ENCODE measurements at regions not wholly inside any gene's neighbourhood (a gene's known extent, or its start where the extent isn't known, plus 50 kb on each side); places are given as distances from the start of the nearest gene placed in this dataset.

GRCh38 chr3:159008401-159008800, 206.5 kb downstream of the MFSD1 start:
- Histone ChIP-seq H3K27ac (no peak overlapping the region), H3K9ac (ENCODE audit: insufficient read length) (no peak overlapping the region), H3K9me3 (ENCODE audit: low read depth, low read length) (no peaks in the 10 kb centered on the region), H3K36me3 (ENCODE audit: insufficient read depth, low read length) (no peaks in the 10 kb centered on the region), H3K4me3 (no peak overlapping the region)
- no peak for DNase-seq (ENCODE audit: low read depth, low spot score)
- TF ChIP-seq FOXP2 (optimal IDR thresholded peaks at IDR 0.05; ENCODE audit: control extremely low read depth, extremely low read length, insufficient read depth) (no peak), POLR2AphosphoS5 (IDR thresholded peaks at IDR 0.05; ENCODE audit: borderline replicate concordance, low read depth, low read length) (no peak), EZH2 (IDR thresholded peaks at IDR 0.05) (no peak)

DNA sequence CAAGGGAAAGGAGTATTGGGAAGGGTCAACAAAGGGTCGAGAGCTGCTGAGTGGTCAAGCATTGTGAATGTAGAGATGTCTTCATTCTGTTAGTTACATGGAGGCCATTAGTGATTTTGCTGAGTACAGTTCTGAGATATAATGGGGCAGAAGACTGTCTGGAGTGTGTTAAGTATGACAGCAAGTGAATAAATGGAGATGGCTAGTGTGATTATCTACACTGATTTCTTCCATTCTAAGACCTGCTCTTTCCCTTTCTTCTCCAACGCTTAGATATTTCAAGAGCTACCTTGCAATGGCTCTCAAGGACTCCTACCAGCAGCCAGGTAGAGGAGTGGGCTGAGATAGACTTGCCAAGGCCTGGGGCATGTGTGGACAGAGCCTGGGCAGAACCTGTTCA, 216.5 kb downstream of the MFSD1 start:
- no peak overlapping the region for H3K9ac ChIP-seq (ENCODE audit: insufficient read length)
- TF ChIP-seq FOXP2 (optimal IDR thresholded peaks at IDR 0.05; ENCODE audit: control extremely low read depth, extremely low read length, insufficient read depth) (no peak), EZH2 (IDR thresholded peaks at IDR 0.05) (no peak), POLR2AphosphoS5 (IDR thresholded peaks at IDR 0.05; ENCODE audit: borderline replicate concordance, low read depth, low read length) (no peak)
- DNase-seq (ENCODE audit: low read depth, low spot score) = no peak
- no peak overlapping the region for H3K4me3 ChIP-seq
- H3K9me3 ChIP-seq (ENCODE audit: low read depth, low read length) = no peaks in the 10 kb centered on the region
- H3K36me3 ChIP-seq (ENCODE audit: insufficient read depth, low read length) = no peaks in the 10 kb centered on the region
- no peak overlapping the region for H3K27ac ChIP-seq

GRCh38 chr3:159025733-159026132, 223.9 kb downstream of the MFSD1 start:
- TF ChIP-seq FOXP2 (optimal IDR thresholded peaks at IDR 0.05; ENCODE audit: control extremely low read depth, extremely low read length, insufficient read depth) = no peak
- no peak for TF ChIP-seq EZH2 (IDR thresholded peaks at IDR 0.05)
- no peak for TF ChIP-seq POLR2AphosphoS5 (IDR thresholded peaks at IDR 0.05; ENCODE audit: borderline replicate concordance, low read depth, low read length)
- no peaks in the 10 kb centered on the region for H3K9me3 ChIP-seq (ENCODE audit: low read depth, low read length)

DNA sequence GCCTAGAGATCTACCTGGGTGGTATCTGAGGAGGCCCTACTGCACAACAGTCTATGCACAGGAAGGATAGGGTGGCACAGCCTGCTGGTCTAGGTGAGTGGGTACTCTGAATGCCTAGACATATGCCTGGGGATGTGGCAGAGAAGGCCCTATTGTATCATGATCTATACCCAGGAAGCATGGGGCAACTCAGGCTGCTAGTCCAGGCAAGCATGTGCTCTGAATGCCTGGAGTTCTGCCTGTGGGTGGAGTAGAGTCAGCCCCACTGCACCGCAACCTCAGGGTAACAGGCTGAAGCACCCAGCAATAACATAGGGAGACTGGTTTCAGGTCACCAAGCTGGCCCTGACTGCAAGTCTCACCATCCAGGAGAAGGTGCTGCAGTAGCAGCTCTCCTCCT, 224.7 kb downstream of the MFSD1 start:
- H3K4me3 ChIP-seq = no peak overlapping the region
- TF ChIP-seq EZH2 (IDR thresholded peaks at IDR 0.05) (no peak), FOXP2 (optimal IDR thresholded peaks at IDR 0.05; ENCODE audit: control extremely low read depth, extremely low read length, insufficient read depth) (no peak), POLR2AphosphoS5 (IDR thresholded peaks at IDR 0.05; ENCODE audit: borderline replicate concordance, low read depth, low read length) (no peak)
- no peak for DNase-seq (ENCODE audit: low read depth, low spot score)

More at GRCh38 chr3:159025733-159026132, 223.9 kb downstream of the MFSD1 start:
- Histone ChIP-seq H3K4me3 (no peak overlapping the region), H3K27ac (no peak overlapping the region), H3K36me3 (ENCODE audit: insufficient read depth, low read length) (no peaks in the 10 kb centered on the region), H3K9ac (ENCODE audit: insufficient read length) (no peak overlapping the region)
- DNase-seq (ENCODE audit: low read depth, low spot score) = no peak

DNA sequence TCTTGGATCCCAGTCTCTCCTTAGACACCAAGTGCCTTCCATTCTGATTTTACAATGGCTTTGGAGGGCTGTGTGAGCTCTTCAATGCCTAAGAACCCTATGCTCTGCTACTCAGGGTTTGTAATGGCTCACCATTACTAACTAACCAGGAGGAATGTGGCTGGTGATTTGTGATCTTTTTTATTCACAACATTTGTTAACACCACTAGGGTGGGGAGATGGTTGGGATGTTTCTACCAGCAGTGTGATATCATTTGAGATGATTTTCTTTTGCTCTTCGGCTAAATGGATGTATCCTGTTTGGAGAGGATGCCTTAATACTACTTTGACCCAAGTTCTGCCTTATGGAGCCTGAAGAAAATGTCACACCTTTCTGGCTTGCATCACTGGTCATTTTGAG, 226.9 kb downstream of the MFSD1 start:
- no peak for DNase-seq (ENCODE audit: low read depth, low spot score)
- Histone ChIP-seq H3K9me3 (ENCODE audit: low read depth, low read length) (no peaks in the 10 kb centered on the region), H3K27ac (no peak overlapping the region), H3K36me3 (ENCODE audit: insufficient read depth, low read length) (no peaks in the 10 kb centered on the region), H3K9ac (ENCODE audit: insufficient read length) (no peak overlapping the region), H3K4me3 (no peak overlapping the region)
- TF ChIP-seq FOXP2 (optimal IDR thresholded peaks at IDR 0.05; ENCODE audit: control extremely low read depth, extremely low read length, insufficient read depth) (no peak), EZH2 (IDR thresholded peaks at IDR 0.05) (no peak), POLR2AphosphoS5 (IDR thresholded peaks at IDR 0.05; ENCODE audit: borderline replicate concordance, low read depth, low read length) (no peak)

More for the DNA sequence above, 224.7 kb downstream of the MFSD1 start:
- Histone ChIP-seq H3K9ac (ENCODE audit: insufficient read length) (no peak overlapping the region), H3K9me3 (ENCODE audit: low read depth, low read length) (no peaks in the 10 kb centered on the region), H3K27ac (no peak overlapping the region), H3K36me3 (ENCODE audit: insufficient read depth, low read length) (no peaks in the 10 kb centered on the region)

DNA sequence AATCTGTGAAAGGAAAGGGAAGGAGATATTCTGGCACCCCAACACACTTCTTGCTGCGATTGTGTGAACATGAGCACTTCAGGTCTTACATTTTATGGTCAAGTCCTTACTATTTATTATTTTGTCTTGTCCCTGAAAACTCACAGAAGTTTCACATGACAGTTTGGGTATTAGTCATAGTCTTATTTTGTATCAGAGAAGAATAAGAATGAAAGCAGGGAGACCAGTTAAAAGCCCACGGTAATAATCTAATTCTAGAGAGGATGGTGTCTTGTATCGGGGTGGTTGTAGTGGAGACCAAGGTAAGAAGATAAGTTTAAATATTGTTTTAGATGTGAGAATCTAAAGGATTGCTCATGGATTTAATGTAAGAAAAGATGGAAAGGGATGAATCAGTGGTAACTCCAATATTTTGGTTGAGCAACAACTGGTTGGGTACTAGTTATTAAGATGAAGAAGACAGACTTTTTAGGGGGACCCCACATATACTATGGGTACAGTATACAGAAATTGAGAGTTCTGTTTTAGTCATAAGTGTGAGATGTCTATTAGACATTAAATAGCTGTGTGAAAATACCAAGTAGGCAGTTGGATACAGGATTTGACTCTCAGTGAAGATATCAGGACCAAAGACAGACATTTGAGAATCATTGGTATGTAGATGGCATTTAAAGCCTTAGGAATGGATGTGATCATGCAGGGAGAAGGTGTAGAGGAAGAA, 227.6 kb downstream of the MFSD1 start:
- TF ChIP-seq POLR2AphosphoS5 (IDR thresholded peaks at IDR 0.05; ENCODE audit: borderline replicate concordance, low read depth, low read length) = no peak
- no peak for TF ChIP-seq EZH2 (IDR thresholded peaks at IDR 0.05)
- no peak for TF ChIP-seq FOXP2 (optimal IDR thresholded peaks at IDR 0.05; ENCODE audit: control extremely low read depth, extremely low read length, insufficient read depth)
- no peaks in the 10 kb centered on the region for H3K36me3 ChIP-seq (ENCODE audit: insufficient read depth, low read length)
- H3K27ac ChIP-seq = no peak overlapping the region
- H3K4me3 ChIP-seq = no peak overlapping the region
- no peaks in the 10 kb centered on the region for H3K9me3 ChIP-seq (ENCODE audit: low read depth, low read length)
- no peak overlapping the region for H3K9ac ChIP-seq (ENCODE audit: insufficient read length)
- no peak for DNase-seq (ENCODE audit: low read depth, low spot score)

DNA sequence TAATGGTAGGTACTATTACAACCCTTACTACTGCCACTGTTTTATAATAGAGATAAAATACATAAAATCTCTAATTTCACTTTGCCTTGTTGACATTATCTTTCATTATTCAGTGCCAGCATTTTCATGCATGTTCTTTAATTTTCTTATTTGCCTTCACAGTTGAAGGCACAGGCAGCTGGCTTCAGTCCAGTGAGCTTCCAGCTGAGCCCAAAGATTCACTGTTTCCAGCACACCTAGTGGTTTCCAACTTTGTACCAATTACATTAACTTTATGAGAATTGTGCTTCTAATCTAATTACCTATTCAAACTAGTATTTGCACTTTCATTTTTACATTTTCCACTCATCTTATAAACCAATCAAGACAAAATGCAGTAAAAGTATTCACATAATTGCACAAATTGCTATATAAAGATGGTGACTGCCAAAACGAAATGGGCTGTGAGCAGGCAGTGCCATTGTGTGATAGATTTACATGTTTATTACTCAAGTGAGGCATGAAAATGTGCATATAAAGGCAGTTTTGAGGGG, 228.3 kb downstream of the MFSD1 start:
- Histone ChIP-seq H3K4me3 (no peak overlapping the region), H3K36me3 (ENCODE audit: insufficient read depth, low read length) (no peaks in the 10 kb centered on the region), H3K27ac (no peak overlapping the region), H3K9me3 (ENCODE audit: low read depth, low read length) (no peaks in the 10 kb centered on the region), H3K9ac (ENCODE audit: insufficient read length) (no peak overlapping the region)
- TF ChIP-seq FOXP2 (optimal IDR thresholded peaks at IDR 0.05; ENCODE audit: control extremely low read depth, extremely low read length, insufficient read depth) = no peak
- TF ChIP-seq POLR2AphosphoS5 (IDR thresholded peaks at IDR 0.05; ENCODE audit: borderline replicate concordance, low read depth, low read length) = no peak
- TF ChIP-seq EZH2 (IDR thresholded peaks at IDR 0.05) = no peak
- DNase-seq (ENCODE audit: low read depth, low spot score) = no peak

- no peaks in the 10 kb centered on the region for H3K36me3 ChIP-seq (ENCODE audit: insufficient read depth, low read length)
- DNase-seq (ENCODE audit: low read depth, low spot score) = no peak
- H3K4me3 ChIP-seq = no peak overlapping the region
- H3K9me3 ChIP-seq (ENCODE audit: low read depth, low read length) = no peaks in the 10 kb centered on the region
- H3K9ac ChIP-seq (ENCODE audit: insufficient read length) = no peak overlapping the region
- H3K27ac ChIP-seq = no peak overlapping the region
- TF ChIP-seq POLR2AphosphoS5 (IDR thresholded peaks at IDR 0.05; ENCODE audit: borderline replicate concordance, low read depth, low read length) (no peak), EZH2 (IDR thresholded peaks at IDR 0.05) (no peak), FOXP2 (optimal IDR thresholded peaks at IDR 0.05; ENCODE audit: control extremely low read depth, extremely low read length, insufficient read depth) (no peak)
Measured at GRCh38 chr3:159030886-159031679, 229.2 kb downstream of the MFSD1 start.

Data from SK-N-MC (cell line).